Right lobe of liver (tissue), 6 donors: ENCODE measurements at regions not wholly inside any gene's neighbourhood (a gene's known extent, or its start where the extent isn't known, plus 50 kb on each side); places are given as distances from the start of the nearest gene placed in this dataset.

Experiments used
- ATAC-seq, 4 donors: fragments of 200-7000 bp; cut with Tn5 transposase; one replicate each; pipeline ENCODE4 v1.9.1; 2020; ENCODE audit warnings: mild to moderate bottlenecking in 4 of 4, moderate library complexity in 4 of 4
- DNase-seq, 3 donors: peaks; one replicate each; pipeline ENCODE4 v3.0.0-alpha.2; 2020
- H3K27ac ChIP-seq, 3 donors: fragments of 200-600 bp; one replicate each; pipeline ENCODE4 v1.8.0; 2022
- H3K27me3 ChIP-seq, 2 donors: fragments of 200-600 bp; one replicate each; pipeline ENCODE4 v1.8.0; 2022
- H3K36me3 ChIP-seq, 4 donors: fragments of 200-600 bp; sonication (generic) in 1 of 4; one replicate each; pipeline versions ENCODE4 v1.5.1 to v1.8.0; 2017 to 2022; ENCODE audit warnings: control low read depth in 1 of 4
- H3K4me1 ChIP-seq, 4 donors: fragments of 200-600 bp; sonication (generic) in 1 of 4; one replicate each; pipeline versions ENCODE4 v1.5.1 to v1.8.0; 2017 to 2022; ENCODE audit warnings: control low read depth in 1 of 4
- H3K4me3 ChIP-seq, 3 donors: fragments of 200-600 bp; one replicate each; pipeline ENCODE4 v1.8.0; 2022
- H3K9me3 ChIP-seq, 4 donors: fragments of 200-600 bp; sonication (generic) in 1 of 4; one replicate each; pipeline versions ENCODE4 v1.5.1 to v1.8.0; 2017 to 2022; ENCODE audit warnings: control low read depth in 1 of 4
- POLR2A ChIP-seq: fragments of 450-650 bp; IDR thresholded peaks from one replicate; pipeline ENCODE4 v1.6.1; 2017; ENCODE audit warnings: antibody characterized with exemption, mild to moderate bottlenecking
- WGBS: methylation state at CpG from one replicate; pipeline ENCODE4 v1.1.6; 2018; ENCODE audit warnings: low coverage, low lambda C conversion rate; ENCODE audit not compliant: insufficient coverage; ENCODE audit errors: missing lambda C conversion rate; 5-methylcytosine and 5-hydroxymethylcytosine counted together
- intact Hi-C, 2 donors: fragments of 100-400 bp; cut with DNase I; formaldehyde crosslinking; loops; one replicate each; pipeline versions ENCODE4 v1.11.2 to v1.14.1; 2022
- TF ChIP-seq, protein P1 (sequence below), 4 donors: fragments of 200-600 bp in 3 of 4; fragments of 450-650 bp in 1 of 4; IDR thresholded peaks; one replicate each; pipeline versions ENCODE4 v1.5.1 to v1.8.0; 2016 to 2022; ENCODE audit warnings: antibody characterized with exemption in 4 of 4, mild to moderate bottlenecking in 2 of 4
- donor health status: DM: no; HTN: yes; CAD: no.
- donor health status: DM: no; HTN: no; CAD: no.
- donor health status: DM: no; HTN: no; CAD: no.
- donor health status: DM: no; HTN: yes; CAD: no.
- donor health status: DM: no; HTN: yes; CAD: no.

DNA sequence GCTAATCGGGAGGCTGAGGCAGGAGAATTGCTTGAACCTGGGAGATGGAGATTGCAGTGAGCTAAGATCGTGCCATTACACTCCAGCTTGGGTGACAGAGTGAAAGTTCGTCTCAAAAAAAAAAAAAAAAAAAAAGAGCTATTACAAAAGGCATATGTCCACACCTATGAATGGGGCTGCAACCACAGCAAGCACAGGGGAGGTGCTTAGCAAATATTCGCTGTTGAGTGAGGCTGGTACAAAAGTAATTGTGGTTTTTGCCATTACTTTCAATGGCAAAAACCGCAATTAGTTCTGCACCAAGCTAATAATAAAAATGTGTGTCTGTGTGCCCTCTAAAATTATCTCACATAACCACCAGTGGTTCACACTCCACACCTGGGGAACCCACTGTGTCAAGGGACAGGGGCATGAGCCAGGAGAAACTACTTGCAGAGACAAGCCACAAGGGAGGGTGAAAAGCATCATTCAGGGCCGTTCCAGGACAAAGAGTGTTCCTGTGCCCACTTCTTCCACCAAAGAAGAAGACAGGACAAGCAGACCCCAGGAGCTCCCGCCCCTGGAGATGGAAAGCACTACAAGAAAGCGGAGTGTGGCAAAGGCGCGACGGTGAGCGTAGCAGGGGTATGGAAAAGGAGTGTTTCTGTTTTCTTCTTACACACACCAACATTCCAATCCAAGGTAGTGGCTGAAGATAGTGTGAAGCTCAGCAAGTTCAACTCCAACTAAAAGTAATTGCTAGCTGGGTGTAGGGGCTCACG lies 84.4 kb upstream of the CNEP1R1 start:
- Histone ChIP-seq H3K9me3 (no peaks in the 10 kb centered on the region), H3K27me3 (no peaks in the 10 kb centered on the region), H3K27ac (no peak overlapping the region), H3K4me1 (no peaks in the 10 kb centered on the region), H3K36me3 (no peaks in the 10 kb centered on the region), H3K4me3 (no peak overlapping the region)
- intact Hi-C loops: no loop called here
- no peak for ATAC-seq
- 68% methylated on average over 11 of the region's 13 CpGs for WGBS
- no peak for DNase-seq
- TF ChIP-seq, protein P1, sequence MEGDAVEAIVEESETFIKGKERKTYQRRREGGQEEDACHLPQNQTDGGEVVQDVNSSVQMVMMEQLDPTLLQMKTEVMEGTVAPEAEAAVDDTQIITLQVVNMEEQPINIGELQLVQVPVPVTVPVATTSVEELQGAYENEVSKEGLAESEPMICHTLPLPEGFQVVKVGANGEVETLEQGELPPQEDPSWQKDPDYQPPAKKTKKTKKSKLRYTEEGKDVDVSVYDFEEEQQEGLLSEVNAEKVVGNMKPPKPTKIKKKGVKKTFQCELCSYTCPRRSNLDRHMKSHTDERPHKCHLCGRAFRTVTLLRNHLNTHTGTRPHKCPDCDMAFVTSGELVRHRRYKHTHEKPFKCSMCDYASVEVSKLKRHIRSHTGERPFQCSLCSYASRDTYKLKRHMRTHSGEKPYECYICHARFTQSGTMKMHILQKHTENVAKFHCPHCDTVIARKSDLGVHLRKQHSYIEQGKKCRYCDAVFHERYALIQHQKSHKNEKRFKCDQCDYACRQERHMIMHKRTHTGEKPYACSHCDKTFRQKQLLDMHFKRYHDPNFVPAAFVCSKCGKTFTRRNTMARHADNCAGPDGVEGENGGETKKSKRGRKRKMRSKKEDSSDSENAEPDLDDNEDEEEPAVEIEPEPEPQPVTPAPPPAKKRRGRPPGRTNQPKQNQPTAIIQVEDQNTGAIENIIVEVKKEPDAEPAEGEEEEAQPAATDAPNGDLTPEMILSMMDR (IDR thresholded peaks at IDR 0.05): no peak
- TF ChIP-seq POLR2A: no peak

- ATAC-seq (no peak), DNase-seq (no peak)
- H3K4me1 ChIP-seq: no peaks in the 10 kb centered on the region
- WGBS: 28% methylated on average over 5 of the region's 5 CpGs
- no peaks in the 10 kb centered on the region for H3K36me3 ChIP-seq
- no peak overlapping the region for H3K4me3 ChIP-seq
- H3K27ac ChIP-seq: no peak overlapping the region
- H3K9me3 ChIP-seq: no peaks in the 10 kb centered on the region
- no peaks in the 10 kb centered on the region for H3K27me3 ChIP-seq
- no peak for TF ChIP-seq POLR2A
- TF ChIP-seq, protein P1 (IDR thresholded peaks at IDR 0.05): no peak
- intact Hi-C loops: no loop called here
Observed at GRCh38 chr16:49944221-49944620, 80.8 kb upstream of the CNEP1R1 start.

- no peak overlapping the region for H3K27ac ChIP-seq
- 76% methylated on average over 5 of the region's 7 CpGs for WGBS
- no peaks in the 10 kb centered on the region for H3K4me1 ChIP-seq
- TF ChIP-seq POLR2A: no peak
- TF ChIP-seq, protein P1 (IDR thresholded peaks at IDR 0.05): no peak
- no peak for ATAC-seq
- H3K9me3 ChIP-seq: no peaks in the 10 kb centered on the region
- no peaks in the 10 kb centered on the region for H3K27me3 ChIP-seq
- DNase-seq: no peak
- no peak overlapping the region for H3K4me3 ChIP-seq
- intact Hi-C loops: no loop called here
- no peaks in the 10 kb centered on the region for H3K36me3 ChIP-seq
Observed at GRCh38 chr16:49947907-49948678, 76.9 kb upstream of the CNEP1R1 start.

DNA sequence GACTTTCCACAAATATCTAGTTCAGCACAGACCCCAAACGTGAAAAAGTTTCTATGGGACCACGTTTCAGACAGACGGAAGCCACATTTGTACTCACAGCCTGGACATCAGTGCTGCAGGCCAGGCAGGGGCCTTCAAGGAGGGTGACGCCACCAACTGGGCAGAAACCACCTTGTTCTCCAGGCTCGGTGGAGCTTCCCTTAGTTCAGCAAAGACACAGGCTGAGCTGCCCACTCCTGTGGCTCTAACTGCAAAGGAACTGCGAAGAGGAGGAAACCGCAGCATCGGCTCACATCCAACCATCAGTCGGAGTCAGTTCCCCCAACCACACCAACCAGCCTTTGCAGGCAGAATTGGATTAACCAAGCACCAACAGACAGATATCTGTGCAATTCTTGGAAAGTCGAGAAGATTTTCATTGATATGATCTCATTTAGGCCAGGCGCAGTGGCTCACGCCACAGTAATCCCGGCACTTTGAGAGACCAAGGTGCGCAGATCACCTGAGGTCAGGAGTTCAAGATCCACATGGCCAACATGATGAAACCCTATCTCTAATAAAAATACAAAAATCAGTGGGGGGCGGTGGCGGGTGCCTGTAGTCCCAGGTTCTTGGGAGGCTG lies 73.3 kb upstream of the CNEP1R1 start:
- no peaks in the 10 kb centered on the region for H3K36me3 ChIP-seq
- no peak overlapping the region for H3K4me3 ChIP-seq
- DNase-seq (no peak), ATAC-seq (no peak)
- TF ChIP-seq, protein P1 (IDR thresholded peaks at IDR 0.05): no peak
- no peak for TF ChIP-seq POLR2A
- H3K9me3 ChIP-seq: no peaks in the 10 kb centered on the region
- 77% methylated on average over 11 of the region's 16 CpGs for WGBS
- no peaks in the 10 kb centered on the region for H3K27me3 ChIP-seq
- H3K27ac ChIP-seq: no peak overlapping the region
- intact Hi-C loops: no loop called here
- H3K4me1 ChIP-seq: no peaks in the 10 kb centered on the region
